SK-N-SH (cell line): ENCODE measurements at regions not wholly inside any gene's neighbourhood (a gene's known extent, or its start where the extent isn't known, plus 50 kb on each side); places are given as distances from the start of the nearest gene placed in this dataset.
"Not testable (repeated sequence)": the region's sequence is repeated elsewhere in the genome, so short reads cannot be mapped to it uniquely, and the experiment has no call there.

Source experiments
- CTCF ChIA-PET: fragments of 300-600, 350-600 bp; formaldehyde crosslinking; extraction: SDS; loops from one replicate; lab custom pipeline; 2021; lab: Yijun Ruan, JAX
- POLR2A ChIA-PET: fragments of 350-600 bp; sonication (Branson Sonifier 250); formaldehyde crosslinking; extraction: SDS; loops from one replicate; lab custom pipeline; 2020; ENCODE audit warnings: antibody characterized with exemption, inconsistent platforms; lab: Yijun Ruan, JAX
- DNase-seq: peaks from one replicate; pipeline ENCODE4 v3.0.0; 2012
- H2AFZ ChIP-seq: fragments of 200-600 bp; sonication (generic); 2 replicates; pipeline ENCODE4 v1.8.1; 2016; ENCODE audit warnings: antibody characterized with exemption, mild to moderate bottlenecking, low read depth
- H3F3A ChIP-seq: fragments of 200-600 bp; sonication (generic); replicated peaks from 2 replicates; pipeline ENCODE3; 2016; ENCODE audit warnings: antibody characterized with exemption, mild to moderate bottlenecking; ENCODE audit not compliant: insufficient read depth
- H3K27ac ChIP-seq, 2 experiments: fragments of 200-500 bp in 1 of 2; fragments of 200-600 bp in 1 of 2; sonication (Bioruptor generic) in 1 of 2; sonication (generic), shearing (Covaris generic) in 1 of 2; 2 replicates each; pipeline versions ENCODE4 v1.5.1 to v1.6.1; 2014 to 2016; ENCODE audit warnings: low read depth in 2 of 2, inconsistent platforms in 1 of 2, low read length in 1 of 2, mild to moderate bottlenecking in 1 of 2, mixed read lengths in 1 of 2
- H3K27me3 ChIP-seq: fragments of 200-600 bp; sonication (generic), shearing (Covaris generic); 2 replicates; pipeline ENCODE4 v1.6.1; 2016; ENCODE audit warnings: mixed run types; ENCODE audit not compliant: insufficient read depth
- H3K36me3 ChIP-seq, 2 experiments: fragments of 200-500 bp in 1 of 2; fragments of 200-600 bp in 1 of 2; sonication (Bioruptor generic) in 1 of 2; sonication (generic) in 1 of 2; replicated peaks in 1 of 2; 2 replicates each; pipeline versions ENCODE3 to v1.5.1; 2014 to 2016; ENCODE audit warnings: low read length in 1 of 2, mild to moderate bottlenecking in 1 of 2; ENCODE audit not compliant: insufficient read depth in 2 of 2, control insufficient read depth in 1 of 2
- H3K4me1 ChIP-seq, 2 experiments: fragments of 200-500 bp in 1 of 2; fragments of 200-600 bp in 1 of 2; sonication (Bioruptor generic) in 1 of 2; sonication (generic), shearing (Covaris generic) in 1 of 2; 2 replicates each; pipeline versions ENCODE4 v1.5.1 to v1.6.1; 2014 to 2016; ENCODE audit warnings: low read depth in 1 of 2, low read length in 1 of 2, mixed run types in 1 of 2; ENCODE audit not compliant: insufficient read depth in 2 of 2, control insufficient read depth in 1 of 2
- H3K4me2 ChIP-seq: fragments of 200-600 bp; sonication (generic), shearing (Covaris generic); 2 replicates; pipeline ENCODE4 v1.6.1; 2017; ENCODE audit warnings: mixed run types
- H3K4me3 ChIP-seq, 2 experiments: fragments of 200-500 bp in 1 of 2; fragments of 200-600 bp in 1 of 2; sonication (Bioruptor generic) in 1 of 2; sonication (generic), shearing (Covaris generic) in 1 of 2; 2 replicates each; pipeline versions ENCODE4 v1.5.1 to v1.8.1; 2014 to 2016; ENCODE audit warnings: low read depth in 2 of 2, inconsistent platforms in 1 of 2, low read length in 1 of 2, mild to moderate bottlenecking in 1 of 2, mixed read lengths in 1 of 2, moderate library complexity in 1 of 2
- H3K79me2 ChIP-seq: fragments of 200-600 bp; sonication (generic); 2 replicates; pipeline ENCODE4 v1.8.1; 2017; ENCODE audit warnings: mild to moderate bottlenecking; ENCODE audit not compliant: insufficient read depth
- H3K9ac ChIP-seq: fragments of 200-600 bp; sonication (generic); 2 replicates; pipeline ENCODE4 v1.6.1; 2017; ENCODE audit warnings: mixed run types
- H3K9me2 ChIP-seq: fragments of 200-600 bp; sonication (generic); 2 replicates; pipeline ENCODE4 v1.6.1; 2017; ENCODE audit warnings: mixed run types
- H3K9me3 ChIP-seq: fragments of 200-600 bp; sonication (generic); 2 replicates; pipeline ENCODE4 v1.6.1; 2017; ENCODE audit warnings: mixed run types, mild to moderate bottlenecking, moderate library complexity
- H4K20me1 ChIP-seq: fragments of 200-600 bp; sonication (generic); 2 replicates; pipeline ENCODE4 v1.6.1; 2017; ENCODE audit warnings: mild to moderate bottlenecking, mixed run types; ENCODE audit not compliant: insufficient read depth
- FOSL2 ChIP-seq: IDR thresholded peaks from 2 replicates; pipeline ENCODE4 v1.4.0; 2012; ENCODE audit warnings: low read depth, mild to moderate bottlenecking, moderate library complexity, borderline replicate concordance
- FOXJ3 ChIP-seq: sonication (generic); formaldehyde crosslinking; IDR thresholded peaks from 2 replicates; pipeline ENCODE4 v1.5.1; 2020; ENCODE audit warnings: mild to moderate bottlenecking, missing genetic modification reagents
- MXI1 ChIP-seq: IDR thresholded peaks from 2 replicates; pipeline ENCODE4 v1.6.1; 2012; ENCODE audit warnings: mild to moderate bottlenecking, low read depth, low read length, improper control_type of control experiment
- NFIC ChIP-seq: IDR thresholded peaks from 2 replicates; pipeline ENCODE4 v1.4.0; 2012; ENCODE audit warnings: borderline replicate concordance
- RCOR1 ChIP-seq: fragments of 150-350 bp; IDR thresholded peaks from 2 replicates; pipeline ENCODE4 v1.6.1; 2017; ENCODE audit warnings: antibody characterized with exemption, low read length
- RXRA ChIP-seq: IDR thresholded peaks from 2 replicates; pipeline ENCODE4 v1.4.0; 2012; ENCODE audit warnings: low read depth, mild to moderate bottlenecking, borderline replicate concordance
- WGBS: methylation state at CpG from one replicate; pipeline ENCODE4 v1.1.6; 2017; ENCODE audit warnings: low lambda C conversion rate; 5-methylcytosine and 5-hydroxymethylcytosine counted together
- TF ChIP-seq, protein P1 (sequence below): IDR thresholded peaks from 2 replicates; pipeline ENCODE4 v1.4.0; 2012; ENCODE audit warnings: low read depth
- TF ChIP-seq, protein P2 (sequence below): IDR thresholded peaks from 2 replicates; pipeline ENCODE4 v1.4.0; 2012; ENCODE audit warnings: low read depth, borderline replicate concordance
- TF ChIP-seq, protein P3 (sequence below): fragments of 200-600 bp; sonication (generic); IDR thresholded peaks from 2 replicates; pipeline ENCODE4 v1.6.1; 2017; ENCODE audit warnings: antibody characterized with exemption, mild to moderate bottlenecking, moderate library complexity

DNA sequence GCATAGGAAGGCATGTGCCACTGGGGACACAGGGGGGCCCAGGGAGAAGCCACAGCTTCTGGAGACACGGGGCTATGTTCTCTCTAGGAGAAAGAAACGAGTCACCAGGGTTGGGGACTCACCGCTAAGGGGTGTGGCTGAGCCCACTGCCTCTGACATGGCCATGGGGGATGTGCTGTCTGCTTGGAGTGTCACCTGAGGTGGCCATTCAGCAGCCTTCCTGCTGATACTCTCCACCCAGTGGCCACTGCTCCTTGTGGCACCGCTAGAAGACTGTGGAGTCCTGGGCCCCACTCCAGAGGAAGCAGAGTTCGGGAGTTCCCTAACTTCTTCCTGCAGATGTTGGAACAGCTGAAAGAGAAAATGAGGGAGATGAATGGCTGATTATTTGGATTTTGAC lies 91.2 kb upstream of the SLC45A1 start (continued):
- TF ChIP-seq, protein P1, sequence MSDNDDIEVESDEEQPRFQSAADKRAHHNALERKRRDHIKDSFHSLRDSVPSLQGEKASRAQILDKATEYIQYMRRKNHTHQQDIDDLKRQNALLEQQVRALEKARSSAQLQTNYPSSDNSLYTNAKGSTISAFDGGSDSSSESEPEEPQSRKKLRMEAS: no peak
- TF ChIP-seq, protein P2, sequence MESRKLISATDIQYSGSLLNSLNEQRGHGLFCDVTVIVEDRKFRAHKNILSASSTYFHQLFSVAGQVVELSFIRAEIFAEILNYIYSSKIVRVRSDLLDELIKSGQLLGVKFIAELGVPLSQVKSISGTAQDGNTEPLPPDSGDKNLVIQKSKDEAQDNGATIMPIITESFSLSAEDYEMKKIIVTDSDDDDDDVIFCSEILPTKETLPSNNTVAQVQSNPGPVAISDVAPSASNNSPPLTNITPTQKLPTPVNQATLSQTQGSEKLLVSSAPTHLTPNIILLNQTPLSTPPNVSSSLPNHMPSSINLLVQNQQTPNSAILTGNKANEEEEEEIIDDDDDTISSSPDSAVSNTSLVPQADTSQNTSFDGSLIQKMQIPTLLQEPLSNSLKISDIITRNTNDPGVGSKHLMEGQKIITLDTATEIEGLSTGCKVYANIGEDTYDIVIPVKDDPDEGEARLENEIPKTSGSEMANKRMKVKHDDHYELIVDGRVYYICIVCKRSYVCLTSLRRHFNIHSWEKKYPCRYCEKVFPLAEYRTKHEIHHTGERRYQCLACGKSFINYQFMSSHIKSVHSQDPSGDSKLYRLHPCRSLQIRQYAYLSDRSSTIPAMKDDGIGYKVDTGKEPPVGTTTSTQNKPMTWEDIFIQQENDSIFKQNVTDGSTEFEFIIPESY: no peak
- no peak for TF ChIP-seq FOSL2

DNA sequence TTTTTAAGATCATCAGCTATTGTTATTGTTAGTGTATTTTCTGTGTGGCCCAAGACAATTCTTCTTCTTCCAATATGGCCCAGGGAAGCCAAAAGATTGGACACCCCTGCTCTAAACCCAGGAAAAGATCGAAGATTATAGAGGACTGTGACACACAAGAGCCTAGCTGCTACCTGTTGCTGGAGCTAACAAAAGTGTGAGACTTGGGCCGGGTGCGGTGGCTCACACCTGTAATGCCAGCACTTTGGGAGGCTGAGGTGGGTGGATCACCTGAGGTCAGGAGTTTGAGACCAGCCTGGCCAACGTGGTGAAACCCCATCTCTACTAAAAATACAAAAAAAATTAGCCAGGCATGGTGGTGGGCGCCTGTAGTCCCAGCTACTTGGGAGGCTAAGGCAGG lies 91.9 kb upstream of the SLC45A1 start:
- POLR2A ChIA-PET: not testable (repeated sequence)

DNA sequence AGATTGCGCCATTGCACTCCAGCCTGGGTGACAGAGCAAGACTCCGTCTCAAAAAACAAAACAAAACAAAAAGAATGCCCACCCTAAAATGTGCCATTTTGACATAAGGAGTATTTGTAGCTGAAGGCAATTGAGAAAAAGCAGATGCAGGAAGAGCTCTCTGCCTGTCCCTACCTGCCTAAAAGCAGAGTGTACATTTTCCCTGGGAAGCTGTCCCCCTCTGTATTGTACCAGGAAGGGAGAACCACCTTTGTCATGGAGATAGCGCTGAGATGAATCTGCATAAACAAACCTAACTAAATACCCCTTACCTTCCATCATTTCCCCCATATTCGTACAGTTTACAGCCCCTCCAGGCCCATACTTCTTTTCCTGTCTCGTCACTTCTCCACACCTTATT lies 94.4 kb upstream of the SLC45A1 start:
- Histone ChIP-seq H3K9me2 (no peaks in the 10 kb centered on the region), H3K4me3 (no peak overlapping the region), H3K9ac (no peak overlapping the region), H3K27ac (no peak overlapping the region), H3F3A (no peaks in the 10 kb centered on the region), H3K36me3 (no peaks in the 10 kb centered on the region), H3K27me3 (no peaks in the 10 kb centered on the region), H3K4me1 (no peaks in the 10 kb centered on the region; a peak in 1 of 4 replicates), H3K9me3 (no peaks in the 10 kb centered on the region), H2AFZ (no peak overlapping the region), H3K79me2 (no peaks in the 10 kb centered on the region), H4K20me1 (no peaks in the 10 kb centered on the region), H3K4me2 (no peak overlapping the region)
- ChIA-PET CTCF (no interaction called here), POLR2A (no interaction called here)
- DNase-seq: no peak
- WGBS: 88% methylated on average over 5 of the region's 5 CpGs
- TF ChIP-seq RCOR1: no peak
- TF ChIP-seq FOXJ3 (CRISPR knock-in tag): no peak
- TF ChIP-seq, protein P1: no peak
- TF ChIP-seq, protein P3, sequence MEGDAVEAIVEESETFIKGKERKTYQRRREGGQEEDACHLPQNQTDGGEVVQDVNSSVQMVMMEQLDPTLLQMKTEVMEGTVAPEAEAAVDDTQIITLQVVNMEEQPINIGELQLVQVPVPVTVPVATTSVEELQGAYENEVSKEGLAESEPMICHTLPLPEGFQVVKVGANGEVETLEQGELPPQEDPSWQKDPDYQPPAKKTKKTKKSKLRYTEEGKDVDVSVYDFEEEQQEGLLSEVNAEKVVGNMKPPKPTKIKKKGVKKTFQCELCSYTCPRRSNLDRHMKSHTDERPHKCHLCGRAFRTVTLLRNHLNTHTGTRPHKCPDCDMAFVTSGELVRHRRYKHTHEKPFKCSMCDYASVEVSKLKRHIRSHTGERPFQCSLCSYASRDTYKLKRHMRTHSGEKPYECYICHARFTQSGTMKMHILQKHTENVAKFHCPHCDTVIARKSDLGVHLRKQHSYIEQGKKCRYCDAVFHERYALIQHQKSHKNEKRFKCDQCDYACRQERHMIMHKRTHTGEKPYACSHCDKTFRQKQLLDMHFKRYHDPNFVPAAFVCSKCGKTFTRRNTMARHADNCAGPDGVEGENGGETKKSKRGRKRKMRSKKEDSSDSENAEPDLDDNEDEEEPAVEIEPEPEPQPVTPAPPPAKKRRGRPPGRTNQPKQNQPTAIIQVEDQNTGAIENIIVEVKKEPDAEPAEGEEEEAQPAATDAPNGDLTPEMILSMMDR: no peak
- TF ChIP-seq MXI1: no peak
- TF ChIP-seq RXRA: no peak
- TF ChIP-seq NFIC: no peak

More for the DNA sequence above, 91.9 kb upstream of the SLC45A1 start:
- H4K20me1 ChIP-seq, DNase-seq, H3K4me3 ChIP-seq, H2AFZ ChIP-seq, CTCF ChIA-PET, H3K9me3 ChIP-seq, H3K9ac ChIP-seq, H3K4me2 ChIP-seq, H3K27ac ChIP-seq, H3K79me2 ChIP-seq, H3K4me1 ChIP-seq, H3K27me3 ChIP-seq, H3K36me3 ChIP-seq, H3K9me2 ChIP-seq, H3F3A ChIP-seq: not testable (repeated sequence)
- 81% methylated on average over 5 of the region's 5 CpGs for WGBS
